ENCODE measurements at regions not wholly inside any gene's neighbourhood (a gene's known extent, or its start where the extent isn't known, plus 50 kb on each side); places are given as distances from the start of the nearest gene placed in this dataset.

GRCh38 chr1:8163039-8163438 lies 136.9 kb upstream of the ERRFI1 start:
- 81 to 98% (median 95%) methylated on average over 4 of the region's 4 CpGs for WGBS, 3 donors
- no peaks in the 10 kb centered on the region for H3K9me3 ChIP-seq
- H3K27me3 ChIP-seq = no peaks in the 10 kb centered on the region
- no peaks in the 10 kb centered on the region for H3K4me1 ChIP-seq (ENCODE audit: insufficient read depth)
- no peak for TF ChIP-seq CTCF (IDR thresholded peaks at IDR 0.05)
- TF ChIP-seq POLR2A (IDR thresholded peaks at IDR 0.05) = no peak
- no peak for TF ChIP-seq EP300 (IDR thresholded peaks at IDR 0.05)
- H3K4me3 ChIP-seq = no peak overlapping the region
- H3K36me3 ChIP-seq = no peaks in the 10 kb centered on the region
- no peak for DNase-seq
- no peak overlapping the region for H3K27ac ChIP-seq
- intact Hi-C loops (cut with DNase I) = no loop called here

- TF ChIP-seq POLR2A (IDR thresholded peaks at IDR 0.05) (no peak), EP300 (IDR thresholded peaks at IDR 0.05) (no peak), CTCF (IDR thresholded peaks at IDR 0.05) (no peak)
- no peaks in the 10 kb centered on the region for H3K9me3 ChIP-seq
- H3K4me3 ChIP-seq = no peak overlapping the region
- no peaks in the 10 kb centered on the region for H3K4me1 ChIP-seq (ENCODE audit: insufficient read depth)
- H3K27ac ChIP-seq = no peak overlapping the region
- intact Hi-C loops (cut with DNase I) = no loop called here
- WGBS, 3 donors = 83 to 89% (median 84%) methylated on average over 7 of the region's 7 CpGs
- H3K36me3 ChIP-seq = no peaks in the 10 kb centered on the region
- no peaks in the 10 kb centered on the region for H3K27me3 ChIP-seq
- no peak for DNase-seq
Observed at GRCh38 chr1:8162168-8162567, 136.1 kb upstream of the ERRFI1 start.

DNA sequence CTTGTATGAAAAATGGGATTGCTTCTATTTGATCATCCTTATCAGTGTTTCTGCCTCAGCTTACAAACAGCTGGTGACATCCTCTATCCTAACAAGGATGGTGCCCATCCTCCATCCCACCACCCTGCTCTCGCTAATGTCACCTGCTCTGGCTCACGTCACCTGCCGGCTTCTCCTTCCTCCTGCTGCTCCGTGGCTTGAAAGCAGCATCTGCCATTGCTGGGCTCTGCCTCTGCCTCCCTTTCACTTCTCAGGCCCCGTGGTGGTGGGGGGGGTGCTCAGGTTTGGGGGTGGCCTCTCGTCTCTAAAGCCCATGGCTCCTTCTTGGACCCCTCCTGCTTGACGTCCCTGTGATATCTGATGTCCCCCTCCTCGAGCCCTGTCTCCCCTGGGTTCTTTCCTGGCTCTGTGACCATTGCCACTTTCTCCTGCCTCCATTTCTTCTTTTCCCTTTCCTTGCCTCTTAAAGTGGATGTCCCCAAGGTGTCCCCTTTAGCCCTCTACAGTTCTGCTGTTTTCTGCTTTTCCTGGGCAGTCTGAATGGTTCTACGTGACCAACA lies 135.5 kb upstream of the ERRFI1 start:
- intact Hi-C loops (cut with DNase I) = no loop called here
- Histone ChIP-seq H3K4me3 (no peak overlapping the region), H3K4me1 (ENCODE audit: insufficient read depth) (no peaks in the 10 kb centered on the region), H3K9me3 (no peaks in the 10 kb centered on the region), H3K27me3 (no peaks in the 10 kb centered on the region), H3K27ac (no peak overlapping the region), H3K36me3 (no peaks in the 10 kb centered on the region)
- 71 to 78% (median 73%) methylated on average over 9 of the region's 9 CpGs for WGBS, 3 donors
- DNase-seq = no peak
- TF ChIP-seq EP300 (IDR thresholded peaks at IDR 0.05) (no peak), POLR2A (IDR thresholded peaks at IDR 0.05) (no peak), CTCF (IDR thresholded peaks at IDR 0.05) (no peak)

DNA sequence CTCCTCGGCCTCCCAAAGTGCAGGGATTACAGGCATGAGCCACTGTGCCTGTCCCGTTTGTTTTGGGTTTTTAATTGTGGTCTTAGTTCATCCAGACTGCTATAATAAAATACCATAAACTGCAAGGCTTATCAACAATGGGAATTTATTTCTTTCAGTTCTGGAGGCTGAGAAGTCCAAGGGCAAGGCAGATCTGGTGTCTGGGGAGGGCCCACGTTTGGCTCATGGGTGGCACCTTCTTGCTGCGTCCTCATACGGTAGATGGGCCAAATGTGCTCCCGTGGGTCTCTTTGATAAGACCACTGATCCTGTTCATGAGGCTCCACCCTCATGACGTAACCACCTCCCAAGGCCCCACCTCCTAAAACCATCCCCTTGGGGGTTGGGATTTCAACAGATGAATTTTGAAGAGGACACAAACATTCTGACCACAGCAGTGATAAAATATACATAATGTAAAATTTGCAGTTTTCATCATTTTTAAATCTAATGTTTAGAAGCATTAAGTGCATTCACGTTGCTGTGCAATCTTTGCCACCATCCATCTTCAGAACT lies 133.4 kb upstream of the ERRFI1 start:
- H3K4me3 ChIP-seq = no peak overlapping the region
- TF ChIP-seq CTCF (IDR thresholded peaks at IDR 0.05) (no peak), EP300 (IDR thresholded peaks at IDR 0.05) (no peak), POLR2A (IDR thresholded peaks at IDR 0.05) (no peak)
- no peaks in the 10 kb centered on the region for H3K9me3 ChIP-seq
- H3K4me1 ChIP-seq (ENCODE audit: insufficient read depth) = no peaks in the 10 kb centered on the region
- H3K36me3 ChIP-seq = no peaks in the 10 kb centered on the region
- H3K27ac ChIP-seq = no peak overlapping the region
- intact Hi-C loops (cut with DNase I) = no loop called here
- WGBS, 3 donors = 88 to 92% (median 89%) methylated on average over 8 of the region's 8 CpGs
- no peaks in the 10 kb centered on the region for H3K27me3 ChIP-seq
- DNase-seq = no peak

All from ovary (tissue), 7 donors.